IMR-90 (cell line): ENCODE measurements at regions not wholly inside any gene's neighbourhood (a gene's known extent, or its start where the extent isn't known, plus 50 kb on each side); places are given as distances from the start of the nearest gene placed in this dataset.
A peak's percentile ranks its signal among the peaks of the same experiment; 100 is the strongest.

ENCODE experiments used
- ATAC-seq: fragments of 200-7000 bp; cut with Tn5 transposase; 2 replicates; pipeline ENCODE4 v1.9.1; 2020; ENCODE audit warnings: low read depth, mild to moderate bottlenecking, moderate library complexity
- BruUV-seq: library from RNA; stranded (reverse); fragments of 400-500 nt; replicated peaks from 2 replicates; lab custom pipeline; 2021; lab: Mats Ljungman, UMichigan
- CTCF ChIA-PET: fragments of 300-600 bp; formaldehyde crosslinking; extraction: SDS; loops from one replicate; lab custom pipeline; 2021; ENCODE audit warnings: antibody characterized with exemption; lab: Yijun Ruan, JAX
- POLR2A ChIA-PET: fragments of 300-600 bp; sonication (Branson Sonifier 250); formaldehyde crosslinking; loops from one replicate; lab custom pipeline; 2022; ENCODE audit warnings: antibody characterized with exemption; ENCODE audit not compliant: unreplicated experiment; lab: Charles Lee
- DNase-seq: peaks from one replicate; pipeline ENCODE4 v3.0.0; 2013
- H2AFZ ChIP-seq: replicated peaks from 2 replicates; pipeline ENCODE3; 2013; ENCODE audit warnings: low read length, mild to moderate bottlenecking; ENCODE audit not compliant: poor library complexity
- H2AK5ac ChIP-seq: 2 replicates; pipeline ENCODE4 v1.6.1; 2013; ENCODE audit warnings: low read depth, low read length, inconsistent platforms
- H2AK9ac ChIP-seq: replicated peaks from 2 replicates; pipeline ENCODE3; 2013; ENCODE audit warnings: mild to moderate bottlenecking, low read depth, low read length, moderate library complexity; ENCODE audit not compliant: poor library complexity
- H2BK120ac ChIP-seq: 2 replicates; pipeline ENCODE4 v1.6.1; 2013; ENCODE audit warnings: low read depth, low read length, inconsistent platforms
- H2BK15ac ChIP-seq: 3 replicates; pipeline ENCODE4 v1.6.1; 2013; ENCODE audit warnings: low read depth, low read length, inconsistent platforms
- H2BK20ac ChIP-seq: 2 replicates; pipeline ENCODE4 v1.6.1; 2013; ENCODE audit warnings: low read depth, mild to moderate bottlenecking, inconsistent platforms, low read length, moderate library complexity
- H2BK5ac ChIP-seq: 2 replicates; pipeline ENCODE4 v1.6.1; 2013; ENCODE audit warnings: mild to moderate bottlenecking, low read depth, low read length, inconsistent platforms; ENCODE audit not compliant: poor library complexity, severe bottlenecking
- H3K14ac ChIP-seq: replicated peaks from 2 replicates; pipeline ENCODE4 v1.6.1; 2013; ENCODE audit warnings: low read depth, low read length, inconsistent platforms
- H3K18ac ChIP-seq: 2 replicates; pipeline ENCODE4 v1.6.1; 2013; ENCODE audit warnings: low read depth, low read length, control low read depth
- H3K23ac ChIP-seq: 2 replicates; pipeline ENCODE4 v1.6.1; 2013; ENCODE audit warnings: low read depth, low read length, inconsistent platforms
- H3K27ac ChIP-seq: 2 replicates; pipeline ENCODE4 v1.5.1; 2013; ENCODE audit warnings: mild to moderate bottlenecking, control low read depth, low read length; ENCODE audit not compliant: insufficient read depth
- H3K27me3 ChIP-seq: 2 replicates; pipeline ENCODE4 v1.6.1; 2013; ENCODE audit warnings: low read length; ENCODE audit not compliant: control insufficient read depth, insufficient read depth
- H3K36me3 ChIP-seq: 2 replicates; pipeline ENCODE4 v1.6.1; 2013; ENCODE audit warnings: low read length, mixed read lengths; ENCODE audit not compliant: control insufficient read depth, insufficient read depth
- H3K4ac ChIP-seq: 2 replicates; pipeline ENCODE4 v1.6.1; 2013; ENCODE audit warnings: low read depth, low read length, inconsistent platforms
- H3K4me1 ChIP-seq: 2 replicates; pipeline ENCODE4 v1.6.1; 2013; ENCODE audit warnings: low read length, mixed read lengths; ENCODE audit not compliant: control insufficient read depth, insufficient read depth
- H3K4me2 ChIP-seq: 2 replicates; pipeline ENCODE4 v1.6.1; 2013; ENCODE audit warnings: low read depth, mild to moderate bottlenecking, control low read depth, low read length, moderate library complexity
- H3K4me3 ChIP-seq: 2 replicates; pipeline ENCODE4 v1.5.1; 2013; ENCODE audit warnings: low read depth, mild to moderate bottlenecking, control low read depth, low read length, moderate library complexity; ENCODE audit not compliant: insufficient read depth
- H3K56ac ChIP-seq: 2 replicates; pipeline ENCODE4 v1.6.1; 2013; ENCODE audit warnings: low read length, inconsistent platforms; ENCODE audit not compliant: insufficient read depth; ENCODE audit errors: extremely low read depth
- H3K79me1 ChIP-seq, 2 experiments: 2 replicates each; pipeline ENCODE4 v1.6.1; 2013; ENCODE audit warnings: low read length in 2 of 2, inconsistent platforms in 1 of 2, low read depth in 1 of 2
- H3K9ac ChIP-seq: 2 replicates; pipeline ENCODE4 v1.6.1; 2013; ENCODE audit warnings: low read depth, low read length, control low read depth
- H3K9me1 ChIP-seq: 2 replicates; pipeline ENCODE4 v1.6.1; 2013; ENCODE audit warnings: low read length, inconsistent platforms; ENCODE audit not compliant: insufficient read depth
- H3K9me3 ChIP-seq: 2 replicates; pipeline ENCODE4 v1.6.1; 2013; ENCODE audit warnings: low read length; ENCODE audit not compliant: control insufficient read depth, insufficient read depth
- H4K20me1 ChIP-seq: 2 replicates; pipeline ENCODE4 v1.6.1; 2013; ENCODE audit warnings: low read length, inconsistent platforms; ENCODE audit not compliant: insufficient read depth
- H4K5ac ChIP-seq: 2 replicates; pipeline ENCODE4 v1.6.1; 2013; ENCODE audit warnings: mild to moderate bottlenecking, low read depth, low read length, control low read depth
- H4K8ac ChIP-seq, 2 experiments: 2 replicates each; pipeline ENCODE4 v1.6.1; 2013; ENCODE audit warnings: low read depth in 2 of 2, low read length in 2 of 2, control low read depth in 1 of 2, inconsistent platforms in 1 of 2
- H4K91ac ChIP-seq: 2 replicates; pipeline ENCODE4 v1.6.1; 2013; ENCODE audit warnings: low read depth, low read length, inconsistent platforms; ENCODE audit not compliant: insufficient read depth
- BHLHE40 ChIP-seq: fragments of 150-350 bp; IDR thresholded peaks from 2 replicates; pipeline ENCODE4 v1.6.1; 2016; ENCODE audit warnings: mild to moderate bottlenecking, low read depth, low read length
- CHD1 ChIP-seq: IDR thresholded peaks from 2 replicates; pipeline ENCODE4 v1.6.1; 2012; ENCODE audit warnings: low read depth, low read length, improper control_type of control experiment
- FOS ChIP-seq: fragments of 150-350 bp; IDR thresholded peaks from 2 replicates; pipeline ENCODE4 v1.6.1; 2016; ENCODE audit warnings: low read depth, low read length
- MAFK ChIP-seq: IDR thresholded peaks from 2 replicates; pipeline ENCODE4 v1.6.1; 2012; ENCODE audit warnings: low read depth, low read length, improper control_type of control experiment
- MAZ ChIP-seq: IDR thresholded peaks from 2 replicates; pipeline ENCODE4 v1.6.1; 2012; ENCODE audit warnings: low read depth, mild to moderate bottlenecking, low read length, improper control_type of control experiment, moderate library complexity, borderline replicate concordance
- MXI1 ChIP-seq: IDR thresholded peaks from 2 replicates; pipeline ENCODE4 v1.6.1; 2012; ENCODE audit warnings: low read depth, mild to moderate bottlenecking, low read length, moderate library complexity, borderline replicate concordance
- POLR2A ChIP-seq: IDR thresholded peaks from 2 replicates; pipeline ENCODE4 v1.6.1; 2012; ENCODE audit warnings: mild to moderate bottlenecking, low read depth, low read length
- RAD21 ChIP-seq: IDR thresholded peaks from 2 replicates; pipeline ENCODE4 v1.6.1; 2012; ENCODE audit warnings: low read length, improper control_type of control experiment
- RCOR1 ChIP-seq: IDR thresholded peaks from 2 replicates; pipeline ENCODE4 v1.6.1; 2012; ENCODE audit warnings: mild to moderate bottlenecking, low read length, improper control_type of control experiment; ENCODE audit not compliant: insufficient replicate concordance
- RFX5 ChIP-seq: IDR thresholded peaks from 2 replicates; pipeline ENCODE4 v1.8.0; 2012; ENCODE audit warnings: low read depth, mild to moderate bottlenecking, low read length, moderate library complexity
- WGBS, 2 experiments: methylation state at CpG; one replicate each; pipeline versions ENCODE4 v1.1.5 to v1.1.7; 2013; ENCODE audit warnings: missing lambda C conversion rate in 2 of 2; ENCODE audit not compliant: insufficient read length in 1 of 2; ENCODE audit errors: extremely low coverage in 2 of 2; 5-methylcytosine and 5-hydroxymethylcytosine counted together
- dilution Hi-C: fragments of 300-500 bp; cut with HindIII; formaldehyde crosslinking; loops from one replicate; pipeline ENCODE4 v1.14.3; 2018; ENCODE audit warnings: low sequenced_read_pairs; ENCODE audit not compliant: unreplicated experiment
- in situ Hi-C: fragments of 300-500 bp; cut with MboI; formaldehyde crosslinking; loops from 3 replicates; pipeline ENCODE4 v1.14.3; 2019; ENCODE audit warnings: low sequenced_read_pairs, inconsistent platforms, mixed read lengths
- intact Hi-C: fragments of 100-400 bp; cut with micrococcal nuclease; formaldehyde crosslinking; loops from 2 replicates; pipeline ENCODE4 v1.10.0; 2022
- TF ChIP-seq, protein P1 (sequence below): fragments of 150-350 bp; IDR thresholded peaks from 2 replicates; pipeline ENCODE4 v1.6.1; 2017; ENCODE audit warnings: mild to moderate bottlenecking, antibody characterized with exemption, low read length, low read depth
- TF ChIP-seq, protein P2 (sequence below): conservative IDR thresholded peaks from 2 replicates; pipeline ENCODE4 v1.5.1; 2012; ENCODE audit warnings: mild to moderate bottlenecking, low read depth, low read length, improper control_type of control experiment

DNA sequence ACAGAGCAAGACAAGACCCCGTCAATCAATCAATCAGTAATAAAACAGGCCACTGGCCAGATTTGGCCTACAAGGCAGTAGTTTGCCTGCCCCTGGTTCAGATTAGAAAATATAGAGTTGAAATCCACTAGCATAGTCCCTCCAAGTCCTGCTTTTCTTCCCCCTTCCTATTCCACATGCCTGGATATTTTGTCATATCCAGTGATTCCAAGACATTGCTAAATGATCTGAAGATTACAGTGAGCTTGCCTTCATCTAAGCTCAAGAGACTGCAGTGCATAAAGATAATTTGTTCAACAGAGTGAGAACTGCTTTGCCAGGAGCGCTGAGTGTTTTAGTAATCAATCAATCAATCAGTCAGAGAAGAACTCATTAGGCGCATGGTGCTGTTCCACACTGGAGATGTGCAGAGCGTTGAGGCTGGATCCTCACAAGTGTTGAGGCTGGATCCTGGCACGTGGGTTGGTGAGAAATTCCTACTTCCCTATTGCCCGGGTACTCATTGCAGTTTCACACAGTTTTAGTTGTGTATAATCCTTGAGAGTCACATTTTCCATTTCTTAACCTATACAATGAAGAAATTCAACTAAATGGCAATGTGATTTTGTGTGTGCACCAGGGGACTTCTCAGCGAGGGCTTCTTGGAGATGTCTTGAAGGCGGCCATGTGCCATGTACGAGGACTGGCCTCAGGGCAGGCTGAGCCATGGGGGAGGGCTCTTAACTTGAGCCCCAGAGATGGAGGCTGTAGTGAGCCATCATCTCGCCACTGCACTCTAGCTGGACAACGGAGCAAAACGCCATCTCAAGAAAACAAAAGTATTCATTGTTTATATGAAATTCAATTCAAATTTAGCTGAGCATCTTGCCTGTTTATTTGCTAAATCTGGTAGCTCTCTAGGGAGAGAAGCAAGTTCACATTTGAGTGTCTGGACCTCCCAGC is 76.3 kb downstream of the TOMM20 start:
- Histone ChIP-seq H3K9ac (no peak overlapping the region), H3K4me3 (no peak overlapping the region), H2AK9ac (no peak overlapping the region), H3K4me1 (peaks cover 17% of the 10 kb centered on the region), H4K5ac (no peak overlapping the region), H2BK120ac (no peak overlapping the region), H3K27ac (no peak overlapping the region), H3K23ac (no peak overlapping the region), H4K8ac (no peak overlapping the region), H2BK20ac (no peak overlapping the region), H3K18ac (no peak overlapping the region), H2AFZ (no peak overlapping the region), H3K9me3 (no peaks in the 10 kb centered on the region), H4K91ac (no peak overlapping the region), H3K56ac (no peak overlapping the region), H2BK5ac (no peak overlapping the region), H3K27me3 (no peaks in the 10 kb centered on the region), H2BK15ac (no peak overlapping the region), H3K36me3 (no peaks in the 10 kb centered on the region), H3K4ac (0 out of 2 replicates have a peak overlapping the region, but pooled peaks have one; percentile 40), H3K4me2 (no peak overlapping the region), H4K20me1 (no peaks in the 10 kb centered on the region), H3K14ac (no peak overlapping the region), H2AK5ac (0 out of 2 replicates have a peak overlapping the region, but pooled peaks have one; percentile 58), H3K79me1 (no peaks in the 10 kb centered on the region), H3K9me1 (peaks cover 11% of the 10 kb centered on the region)
- WGBS, 2 experiments = 100% methylated on average over 2 of the region's 12 CpGs; no CpG with 5 or more reads in 1 of the 2 experiments
- ATAC-seq (no peak), DNase-seq (no peak)
- CTCF ChIA-PET = no interaction called here
- TF ChIP-seq MAFK (no peak), MAZ (no peak), BHLHE40 (no peak), RFX5 (no peak), POLR2A (no peak), RAD21 (no peak), FOS (no peak), RCOR1 (no peak), MXI1 (no peak), CHD1 (no peak)
- TF ChIP-seq, protein P1, sequence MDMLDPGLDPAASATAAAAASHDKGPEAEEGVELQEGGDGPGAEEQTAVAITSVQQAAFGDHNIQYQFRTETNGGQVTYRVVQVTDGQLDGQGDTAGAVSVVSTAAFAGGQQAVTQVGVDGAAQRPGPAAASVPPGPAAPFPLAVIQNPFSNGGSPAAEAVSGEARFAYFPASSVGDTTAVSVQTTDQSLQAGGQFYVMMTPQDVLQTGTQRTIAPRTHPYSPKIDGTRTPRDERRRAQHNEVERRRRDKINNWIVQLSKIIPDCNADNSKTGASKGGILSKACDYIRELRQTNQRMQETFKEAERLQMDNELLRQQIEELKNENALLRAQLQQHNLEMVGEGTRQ = no peak
- TF ChIP-seq, protein P2, sequence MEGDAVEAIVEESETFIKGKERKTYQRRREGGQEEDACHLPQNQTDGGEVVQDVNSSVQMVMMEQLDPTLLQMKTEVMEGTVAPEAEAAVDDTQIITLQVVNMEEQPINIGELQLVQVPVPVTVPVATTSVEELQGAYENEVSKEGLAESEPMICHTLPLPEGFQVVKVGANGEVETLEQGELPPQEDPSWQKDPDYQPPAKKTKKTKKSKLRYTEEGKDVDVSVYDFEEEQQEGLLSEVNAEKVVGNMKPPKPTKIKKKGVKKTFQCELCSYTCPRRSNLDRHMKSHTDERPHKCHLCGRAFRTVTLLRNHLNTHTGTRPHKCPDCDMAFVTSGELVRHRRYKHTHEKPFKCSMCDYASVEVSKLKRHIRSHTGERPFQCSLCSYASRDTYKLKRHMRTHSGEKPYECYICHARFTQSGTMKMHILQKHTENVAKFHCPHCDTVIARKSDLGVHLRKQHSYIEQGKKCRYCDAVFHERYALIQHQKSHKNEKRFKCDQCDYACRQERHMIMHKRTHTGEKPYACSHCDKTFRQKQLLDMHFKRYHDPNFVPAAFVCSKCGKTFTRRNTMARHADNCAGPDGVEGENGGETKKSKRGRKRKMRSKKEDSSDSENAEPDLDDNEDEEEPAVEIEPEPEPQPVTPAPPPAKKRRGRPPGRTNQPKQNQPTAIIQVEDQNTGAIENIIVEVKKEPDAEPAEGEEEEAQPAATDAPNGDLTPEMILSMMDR = no peak
- in situ Hi-C loops (no loop called here), intact Hi-C loops (no loop called here), dilution Hi-C loops (no loop called here)
- POLR2A ChIA-PET = no interaction called here
- BruUV-seq = no TSS peak
